ENCODE measurements at regions not wholly inside any gene's neighbourhood (a gene's known extent, or its start where the extent isn't known, plus 50 kb on each side); places are given as distances from the start of the nearest gene placed in this dataset.

GRCh38 chr18:51248685-51249084 lies 51.2 kb upstream of the MEX3C start:
- H3K27me3 Mint-ChIP-seq (ENCODE audit: low read depth), result peaks cover 8% of the 10 kb centered on the region

GRCh38 chr18:51250006-51250405 lies 52.5 kb upstream of the MEX3C start:
- peaks cover 8% of the 10 kb centered on the region for H3K27me3 Mint-ChIP-seq (ENCODE audit: low read depth)
- H3K4me3 Mint-ChIP-seq, result no peak overlapping the region
- H3K36me3 Mint-ChIP-seq (ENCODE audit: low read depth), result no peaks in the 10 kb centered on the region
- peaks cover 15% of the 10 kb centered on the region for H3K4me1 Mint-ChIP-seq
- no peak overlapping the region for H3K27ac Mint-ChIP-seq
- TF ChIP-seq CTCF (IDR thresholded peaks at IDR 0.05; ENCODE audit: unreplicated experiment in 3 of 3), result no peak
- H3K9me3 Mint-ChIP-seq, result peaks cover 2% of the 10 kb centered on the region

More at GRCh38 chr18:51248685-51249084, 51.2 kb upstream of the MEX3C start:
- H3K36me3 Mint-ChIP-seq (ENCODE audit: low read depth), result no peaks in the 10 kb centered on the region
- H3K27ac Mint-ChIP-seq, result no peak overlapping the region
- peaks cover 15% of the 10 kb centered on the region for H3K4me1 Mint-ChIP-seq
- H3K9me3 Mint-ChIP-seq, result peaks cover 2% of the 10 kb centered on the region
- TF ChIP-seq CTCF (IDR thresholded peaks at IDR 0.05; ENCODE audit: unreplicated experiment in 3 of 3), result no peak
- no peak overlapping the region for H3K4me3 Mint-ChIP-seq

- Mint-ChIP-seq H3K9me3 (peaks cover 2% of the 10 kb centered on the region), H3K27me3 (ENCODE audit: low read depth) (peaks cover 8% of the 10 kb centered on the region), H3K27ac (no peak overlapping the region), H3K4me1 (peaks cover 15% of the 10 kb centered on the region), H3K4me3 (no peak overlapping the region), H3K36me3 (ENCODE audit: low read depth) (no peaks in the 10 kb centered on the region)
- no peak for TF ChIP-seq CTCF (IDR thresholded peaks at IDR 0.05; ENCODE audit: unreplicated experiment in 3 of 3)
These were observed 53.1 kb upstream of the MEX3C start for GRCh38 chr18:51250458-51251024.

GRCh38 chr18:51251625-51252024 lies 54.1 kb upstream of the MEX3C start:
- H3K27ac Mint-ChIP-seq, result no peak overlapping the region
- H3K9me3 Mint-ChIP-seq, result peaks cover 2% of the 10 kb centered on the region
- H3K4me3 Mint-ChIP-seq, result no peak overlapping the region
- no peaks in the 10 kb centered on the region for H3K36me3 Mint-ChIP-seq (ENCODE audit: low read depth)
- peaks cover 15% of the 10 kb centered on the region for H3K4me1 Mint-ChIP-seq
- H3K27me3 Mint-ChIP-seq (ENCODE audit: low read depth), result peaks cover 8% of the 10 kb centered on the region
- no peak for TF ChIP-seq CTCF (IDR thresholded peaks at IDR 0.05; ENCODE audit: unreplicated experiment in 3 of 3)

- TF ChIP-seq CTCF (IDR thresholded peaks at IDR 0.05; ENCODE audit: unreplicated experiment in 3 of 3), result no peak
- H3K27me3 Mint-ChIP-seq (ENCODE audit: low read depth), result peaks cover 4% of the 10 kb centered on the region
- no peaks in the 10 kb centered on the region for H3K36me3 Mint-ChIP-seq (ENCODE audit: low read depth)
- peaks cover 15% of the 10 kb centered on the region for H3K4me1 Mint-ChIP-seq
- H3K9me3 Mint-ChIP-seq, result peaks cover 2% of the 10 kb centered on the region
- no peak overlapping the region for H3K27ac Mint-ChIP-seq
- H3K4me3 Mint-ChIP-seq, result no peak overlapping the region
These were observed 56.0 kb upstream of the MEX3C start for GRCh38 chr18:51253476-51253875.

GRCh38 chr18:51255693-51256092 lies 58.2 kb upstream of the MEX3C start:
- H3K36me3 Mint-ChIP-seq (ENCODE audit: low read depth), result no peaks in the 10 kb centered on the region
- no peak overlapping the region for H3K4me3 Mint-ChIP-seq
- peaks cover under 1% of the 10 kb centered on the region for H3K4me1 Mint-ChIP-seq
- TF ChIP-seq CTCF (IDR thresholded peaks at IDR 0.05; ENCODE audit: unreplicated experiment in 3 of 3), result no peak
- no peak overlapping the region for H3K27ac Mint-ChIP-seq
- no peaks in the 10 kb centered on the region for H3K9me3 Mint-ChIP-seq
- H3K27me3 Mint-ChIP-seq (ENCODE audit: low read depth), result peaks cover 4% of the 10 kb centered on the region

Measured in nephron (organoid).